Tibial artery (tissue), 4 donors: ENCODE measurements at regions not wholly inside any gene's neighbourhood (a gene's known extent, or its start where the extent isn't known, plus 50 kb on each side); places are given as distances from the start of the nearest gene placed in this dataset.

Experiments used
- DNase-seq, 2 donors: peaks; one replicate each; pipeline ENCODE4 v3.0.0-alpha.2; 2019
- H3K27ac ChIP-seq, 2 donors: fragments of 200-600 bp; sonication (generic) in 1 of 2; 1 replicate in 1 of 2; 2 replicates in 1 of 2; pipeline ENCODE4 v1.5.1; 2018 to 2019; ENCODE audit warnings: mild to moderate bottlenecking in 1 of 2
- H3K27me3 ChIP-seq, 2 donors: fragments of 200-600 bp; sonication (generic) in 1 of 2; one replicate each; pipeline versions ENCODE4 v1.5.1 to v1.6.0; 2016 to 2019
- H3K36me3 ChIP-seq, 3 donors: fragments of 200-600 bp; sonication (generic) in 2 of 3; one replicate each; pipeline ENCODE4 v1.5.1; 2016 to 2019; ENCODE audit warnings: mild to moderate bottlenecking in 2 of 3
- H3K4me1 ChIP-seq, 4 donors: fragments of 200-600 bp; sonication (generic) in 2 of 4; 1 replicate in 3 of 4; 2 replicates in 1 of 4; pipeline ENCODE4 v1.5.1; 2016 to 2019
- H3K4me3 ChIP-seq, 2 donors: fragments of 200-600 bp; sonication (generic) in 1 of 2; 1 replicate in 1 of 2; 2 replicates in 1 of 2; pipeline ENCODE4 v1.5.1; 2018 to 2019; ENCODE audit warnings: mild to moderate bottlenecking in 2 of 2
- H3K9me3 ChIP-seq, 3 donors: fragments of 200-600 bp; sonication (generic) in 1 of 3; one replicate each; pipeline ENCODE4 v1.5.1; 2016 to 2019
- intact Hi-C: fragments of 100-400 bp; cut with DNase I; formaldehyde crosslinking; loops from one replicate; pipeline ENCODE4 v1.15.0; 2023; ENCODE audit warnings: low total_unique reads
- TF ChIP-seq, protein P1 (sequence below), 2 experiments: fragments of 200-600 bp in 1 of 2; fragments of 450-650 bp in 1 of 2; IDR thresholded peaks; one replicate each; pipeline ENCODE4 v1.5.1; 2017 to 2019; ENCODE audit warnings: antibody characterized with exemption in 2 of 2, mild to moderate bottlenecking in 1 of 2, moderate library complexity in 1 of 2

DNA sequence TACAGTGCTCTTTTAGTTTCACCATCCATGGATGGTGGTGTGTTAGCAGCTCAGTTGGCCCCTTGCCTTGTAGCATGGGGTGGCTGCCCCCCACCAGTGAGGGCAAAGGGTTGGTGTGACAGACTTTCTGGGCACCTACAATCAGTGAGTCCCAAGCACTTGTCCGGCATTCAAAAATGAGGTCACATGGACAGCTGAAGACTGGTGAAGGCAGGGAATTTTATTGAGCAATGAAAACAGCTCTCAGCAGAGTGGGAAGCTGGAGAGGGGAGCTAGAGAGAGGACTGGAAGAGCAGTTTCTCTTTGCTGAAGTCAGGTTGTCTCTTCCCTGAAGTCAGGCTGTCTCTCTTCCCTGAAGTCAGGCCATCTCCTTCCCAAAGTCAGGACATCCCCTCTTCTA lies 1053.2 kb downstream of the SLITRK1 start:
- no peaks in the 10 kb centered on the region for H3K4me1 ChIP-seq
- no peaks in the 10 kb centered on the region for H3K27me3 ChIP-seq
- DNase-seq: no peak
- no peaks in the 10 kb centered on the region for H3K36me3 ChIP-seq
- no peak overlapping the region for H3K4me3 ChIP-seq
- H3K27ac ChIP-seq: no peak overlapping the region
- intact Hi-C loops: no loop called here
- H3K9me3 ChIP-seq: no peaks in the 10 kb centered on the region
- TF ChIP-seq, protein P1, sequence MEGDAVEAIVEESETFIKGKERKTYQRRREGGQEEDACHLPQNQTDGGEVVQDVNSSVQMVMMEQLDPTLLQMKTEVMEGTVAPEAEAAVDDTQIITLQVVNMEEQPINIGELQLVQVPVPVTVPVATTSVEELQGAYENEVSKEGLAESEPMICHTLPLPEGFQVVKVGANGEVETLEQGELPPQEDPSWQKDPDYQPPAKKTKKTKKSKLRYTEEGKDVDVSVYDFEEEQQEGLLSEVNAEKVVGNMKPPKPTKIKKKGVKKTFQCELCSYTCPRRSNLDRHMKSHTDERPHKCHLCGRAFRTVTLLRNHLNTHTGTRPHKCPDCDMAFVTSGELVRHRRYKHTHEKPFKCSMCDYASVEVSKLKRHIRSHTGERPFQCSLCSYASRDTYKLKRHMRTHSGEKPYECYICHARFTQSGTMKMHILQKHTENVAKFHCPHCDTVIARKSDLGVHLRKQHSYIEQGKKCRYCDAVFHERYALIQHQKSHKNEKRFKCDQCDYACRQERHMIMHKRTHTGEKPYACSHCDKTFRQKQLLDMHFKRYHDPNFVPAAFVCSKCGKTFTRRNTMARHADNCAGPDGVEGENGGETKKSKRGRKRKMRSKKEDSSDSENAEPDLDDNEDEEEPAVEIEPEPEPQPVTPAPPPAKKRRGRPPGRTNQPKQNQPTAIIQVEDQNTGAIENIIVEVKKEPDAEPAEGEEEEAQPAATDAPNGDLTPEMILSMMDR (IDR thresholded peaks at IDR 0.05): no peak

DNA sequence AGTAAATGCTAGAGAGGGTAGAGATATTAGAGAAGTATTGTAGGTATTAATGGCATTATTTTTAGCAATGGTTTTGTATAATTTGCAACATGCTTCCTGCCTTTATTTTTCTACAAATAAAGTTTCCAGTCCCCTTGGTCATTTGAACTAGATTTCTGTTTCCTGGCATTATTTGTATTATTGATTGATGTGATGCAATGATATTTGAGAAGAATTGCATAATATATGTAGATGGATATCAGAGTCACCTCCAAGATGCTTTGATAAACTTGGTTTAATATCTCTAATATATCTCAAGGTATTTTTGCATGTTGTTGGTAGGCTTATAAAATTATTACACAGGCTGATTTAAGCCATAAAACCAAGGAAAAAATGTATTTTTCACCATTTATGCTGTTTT lies 1054.5 kb downstream of the SLITRK1 start:
- Histone ChIP-seq H3K4me1 (no peaks in the 10 kb centered on the region), H3K27ac (no peak overlapping the region), H3K9me3 (no peaks in the 10 kb centered on the region), H3K27me3 (no peaks in the 10 kb centered on the region), H3K4me3 (no peak overlapping the region), H3K36me3 (no peaks in the 10 kb centered on the region)
- TF ChIP-seq, protein P1 (IDR thresholded peaks at IDR 0.05): no peak
- intact Hi-C loops: no loop called here
- no peak for DNase-seq

DNA sequence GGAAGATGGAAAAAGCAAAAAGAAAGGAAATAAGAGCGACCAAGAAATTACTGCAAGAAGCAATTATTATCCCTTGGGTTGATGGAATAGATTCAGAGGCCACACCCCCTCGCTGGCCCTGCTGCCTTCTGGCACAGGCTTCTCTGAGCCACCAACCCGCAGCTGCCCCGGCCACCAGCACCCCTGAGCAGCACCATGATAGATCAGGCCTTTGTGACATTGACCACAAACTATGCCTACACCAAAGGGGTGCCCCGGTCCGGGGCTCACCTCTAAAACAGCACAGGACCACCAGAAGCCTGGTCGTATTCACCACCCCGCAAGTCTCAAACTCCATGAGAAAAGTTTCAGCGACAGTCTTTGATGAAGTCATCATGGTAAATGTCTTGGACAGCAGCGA lies 1059.3 kb downstream of the SLITRK1 start:
- H3K36me3 ChIP-seq: no peaks in the 10 kb centered on the region
- no peak overlapping the region for H3K27ac ChIP-seq
- no peak for DNase-seq
- intact Hi-C loops: no loop called here
- peaks cover 0 to 7% (median 0%) of the 10 kb centered on the region in 4 donors for H3K4me1 ChIP-seq
- no peaks in the 10 kb centered on the region for H3K27me3 ChIP-seq
- TF ChIP-seq, protein P1 (IDR thresholded peaks at IDR 0.05): no peak
- H3K9me3 ChIP-seq: no peaks in the 10 kb centered on the region
- no peak overlapping the region for H3K4me3 ChIP-seq

DNA sequence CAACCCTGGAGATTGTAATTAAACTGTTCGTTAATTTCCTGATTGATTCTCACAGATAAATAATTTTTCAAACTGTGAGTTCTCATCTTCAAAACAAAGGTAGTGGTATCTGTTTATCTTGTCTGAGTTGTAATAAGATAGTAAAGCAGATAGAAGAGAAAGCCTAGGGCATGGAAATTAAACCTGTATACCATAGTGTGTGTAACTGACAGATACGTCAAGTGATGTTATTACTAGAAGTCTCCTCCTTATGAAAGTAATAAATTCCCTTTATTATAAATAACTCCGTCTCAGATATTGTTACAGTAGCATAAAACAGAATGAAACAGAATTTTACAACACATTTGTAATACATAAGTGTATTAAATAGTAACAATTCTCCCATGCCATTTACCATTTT lies 1065.1 kb downstream of the SLITRK1 start:
- Histone ChIP-seq H3K4me3 (no peak overlapping the region), H3K27me3 (no peaks in the 10 kb centered on the region), H3K4me1 (peaks cover 0 to 7% (median 0%) of the 10 kb centered on the region in 4 donors), H3K36me3 (no peaks in the 10 kb centered on the region), H3K27ac (no peak overlapping the region), H3K9me3 (no peaks in the 10 kb centered on the region)
- TF ChIP-seq, protein P1 (IDR thresholded peaks at IDR 0.05): no peak
- intact Hi-C loops: no loop called here
- no peak for DNase-seq

DNA sequence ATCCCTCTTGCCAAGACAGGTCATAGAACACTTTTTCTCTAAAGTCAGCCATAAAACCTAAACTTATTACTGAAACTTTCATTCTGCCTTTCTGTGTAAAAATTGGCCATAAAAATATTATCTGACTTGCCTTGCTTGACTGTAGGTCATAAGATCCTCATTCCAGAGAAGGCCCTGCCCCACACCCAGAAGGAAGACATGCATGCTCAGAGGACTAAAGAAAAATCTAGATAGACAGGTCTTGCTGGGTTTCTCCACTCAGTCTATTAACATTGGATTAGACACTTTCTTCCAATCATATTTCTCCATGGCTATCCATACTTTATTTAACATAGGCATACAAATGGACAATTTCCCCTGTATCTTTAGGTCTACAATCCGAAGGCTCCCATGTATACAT lies 1066.5 kb downstream of the SLITRK1 start:
- TF ChIP-seq, protein P1 (IDR thresholded peaks at IDR 0.05): no peak
- no peaks in the 10 kb centered on the region for H3K9me3 ChIP-seq
- H3K4me1 ChIP-seq: peaks cover 0 to 7% (median 0%) of the 10 kb centered on the region in 4 donors
- H3K36me3 ChIP-seq: no peaks in the 10 kb centered on the region
- no peaks in the 10 kb centered on the region for H3K27me3 ChIP-seq
- no peak for DNase-seq
- H3K27ac ChIP-seq: no peak overlapping the region
- intact Hi-C loops: loop anchor here (1.0 kb wide), 1 partner anchor 19 kb away; no protein-coding TSS in a partner anchor
- no peak overlapping the region for H3K4me3 ChIP-seq

DNA sequence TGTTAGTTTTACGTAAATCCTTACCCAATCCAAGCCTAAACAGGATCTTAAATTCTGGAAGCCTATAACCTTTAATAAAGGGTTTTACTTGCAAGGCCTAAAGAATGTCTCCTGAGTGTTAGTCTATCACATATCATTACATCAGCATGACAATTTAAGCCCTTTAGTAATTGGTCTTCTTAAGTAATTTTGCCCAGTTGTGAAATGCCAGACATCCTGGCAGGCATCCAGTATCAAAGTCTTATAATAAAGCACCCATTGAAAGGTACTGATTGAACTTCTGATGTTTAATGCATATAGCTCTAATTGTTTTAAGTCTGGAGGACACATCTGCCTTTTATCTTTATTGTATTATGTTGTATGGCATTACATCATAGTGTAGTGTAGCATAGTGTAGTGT lies 1078.9 kb downstream of the SLITRK1 start:
- Histone ChIP-seq H3K4me1 (no peaks in the 10 kb centered on the region), H3K27ac (no peak overlapping the region), H3K4me3 (no peak overlapping the region), H3K36me3 (no peaks in the 10 kb centered on the region), H3K9me3 (no peaks in the 10 kb centered on the region), H3K27me3 (no peaks in the 10 kb centered on the region)
- DNase-seq: no peak
- intact Hi-C loops: no loop called here
- TF ChIP-seq, protein P1 (IDR thresholded peaks at IDR 0.05): no peak
